GM19240 (cell line): ENCODE measurements at regions not wholly inside any gene's neighbourhood (a gene's known extent, or its start where the extent isn't known, plus 50 kb on each side); places are given as distances from the start of the nearest gene placed in this dataset.
A peak's percentile ranks its signal among the peaks of the same experiment; 100 is the strongest.
"Not testable (repeated sequence)": the region's sequence is repeated elsewhere in the genome, so short reads cannot be mapped to it uniquely, and the experiment has no call there.

ENCODE experiments used
- DNase-seq: peaks from one replicate; pipeline ENCODE4 v3.0.0; 2011; ENCODE audit warnings: low spot score; ENCODE audit not compliant: insufficient read length

GRCh38 chr20:11976966-11977365 is 59.3 kb downstream of the BTBD3 start:
- DNase-seq = no peak

- DNase-seq = no peak
Observed at GRCh38 chr20:11978496-11978895, 60.8 kb downstream of the BTBD3 start.

GRCh38 chr20:11979306-11979990 is 61.8 kb downstream of the BTBD3 start:
- no peak for DNase-seq

GRCh38 chr20:11980263-11980662 is 62.6 kb downstream of the BTBD3 start:
- DNase-seq = no peak

- DNase-seq = no peak
Observed at GRCh38 chr20:11981366-11981947, 63.8 kb downstream of the BTBD3 start.

GRCh38 chr20:11982289-11982954 is 64.7 kb downstream of the BTBD3 start:
- DNase-seq = no peak

- DNase-seq = no peak
Observed at GRCh38 chr20:11982955-11983470, 65.3 kb downstream of the BTBD3 start.

GRCh38 chr20:11986954-11987353 is 69.3 kb downstream of the BTBD3 start:
- DNase-seq = no peak

GRCh38 chr20:11987526-11987925 is 69.8 kb downstream of the BTBD3 start:
- DNase-seq = no peak

GRCh38 chr20:11989018-11989771 is 71.5 kb downstream of the BTBD3 start:
- DNase-seq = no peak

- DNase-seq = no peak
Observed at GRCh38 chr20:11992426-11992825, 74.7 kb downstream of the BTBD3 start.

- DNase-seq = no peak
Observed at GRCh38 chr20:11993886-11994461, 76.3 kb downstream of the BTBD3 start.

- no peak for DNase-seq
Observed at GRCh38 chr20:11995805-11996567, 78.3 kb downstream of the BTBD3 start.

- not testable (repeated sequence) for DNase-seq
Observed at GRCh38 chr20:12004776-12005175, 87.1 kb downstream of the BTBD3 start.

GRCh38 chr20:12012241-12013222 is 94.8 kb downstream of the BTBD3 start:
- peak; percentile 6 for DNase-seq

- DNase-seq = no peak
Observed at GRCh38 chr20:12014276-12014675, 96.6 kb downstream of the BTBD3 start.

GRCh38 chr20:12014736-12015135 is 97.0 kb downstream of the BTBD3 start:
- DNase-seq = no peak

- DNase-seq = no peak
Observed at GRCh38 chr20:12016291-12016690, 98.6 kb downstream of the BTBD3 start.

GRCh38 chr20:12019715-12020114 is 102.0 kb downstream of the BTBD3 start:
- DNase-seq = no peak
